SU-DHL-6 (cell line): ENCODE measurements at regions not wholly inside any gene's neighbourhood (a gene's known extent, or its start where the extent isn't known, plus 50 kb on each side); places are given as distances from the start of the nearest gene placed in this dataset.
"Not testable (repeated sequence)": the region's sequence is repeated elsewhere in the genome, so short reads cannot be mapped to it uniquely, and the experiment has no call there.

Source experiments
- H2AFZ ChIP-seq: fragments of 200-600 bp; sonication (generic); 2 replicates; pipeline ENCODE4 v1.6.1; 2014; ENCODE audit warnings: low read depth, mild to moderate bottlenecking, moderate library complexity, mixed read lengths, antibody characterized with exemption, low read length; ENCODE audit not compliant: severe bottlenecking
- H3F3A ChIP-seq: fragments of 200-600 bp; shearing (Covaris generic); 2 replicates; pipeline ENCODE4 v1.6.0; 2016; ENCODE audit warnings: antibody characterized with exemption, mild to moderate bottlenecking; ENCODE audit not compliant: insufficient read depth
- H3K27ac ChIP-seq: fragments of 200-600 bp; sonication (generic); 2 replicates; pipeline ENCODE4 v1.5.1; 2016; ENCODE audit warnings: low read depth, mild to moderate bottlenecking, low read length, moderate library complexity, mixed read lengths
- H3K27me3 ChIP-seq: fragments of 200-600 bp; sonication (generic), shearing (Covaris generic); 2 replicates; pipeline ENCODE4 v1.6.0; 2014; ENCODE audit warnings: mild to moderate bottlenecking, low read length
- H3K36me3 ChIP-seq: fragments of 200-600 bp; sonication (generic); 2 replicates; pipeline ENCODE4 v1.6.1; 2014; ENCODE audit warnings: mild to moderate bottlenecking, low read length, mixed read lengths
- H3K4me2 ChIP-seq: fragments of 300-600, 200-600 bp; shearing (Covaris generic), sonication (generic); 2 replicates; pipeline ENCODE4 v1.6.0; 2014; ENCODE audit warnings: low read length, low read depth, mild to moderate bottlenecking; ENCODE audit not compliant: poor library complexity, severe bottlenecking
- H3K4me3 ChIP-seq: fragments of 200-600 bp; sonication (generic); 2 replicates; pipeline ENCODE4 v1.5.1; 2014; ENCODE audit warnings: antibody characterized with exemption, low read length, mild to moderate bottlenecking, mixed read lengths; ENCODE audit not compliant: insufficient read depth, poor library complexity, severe bottlenecking
- H3K79me2 ChIP-seq: fragments of 200-600 bp; sonication (generic); 2 replicates; pipeline ENCODE4 v1.6.1; 2014; ENCODE audit warnings: mild to moderate bottlenecking, low read length, moderate library complexity; ENCODE audit not compliant: insufficient read depth
- H3K9ac ChIP-seq: fragments of 200-600 bp; sonication (generic); 2 replicates; pipeline ENCODE4 v1.7.0; 2014; ENCODE audit warnings: mild to moderate bottlenecking, low read length
- H3K9me2 ChIP-seq: fragments of 200-600 bp; sonication (generic); replicated peaks from 2 replicates; pipeline ENCODE4 v1.6.1; 2014; ENCODE audit warnings: low read length; ENCODE audit not compliant: insufficient read depth
- H3K9me3 ChIP-seq: fragments of 200-600 bp; sonication (generic); 2 replicates; pipeline ENCODE4 v1.6.1; 2014; ENCODE audit warnings: low read length, mixed read lengths; ENCODE audit not compliant: insufficient read depth
- H4K20me1 ChIP-seq: fragments of 200-600 bp; sonication (generic); 2 replicates; pipeline ENCODE4 v1.6.1; 2014; ENCODE audit warnings: low read depth, mild to moderate bottlenecking, antibody characterized with exemption, low read length, moderate library complexity, mixed read lengths
- CTCF ChIP-seq: fragments of 200-600 bp; sonication (generic); IDR thresholded peaks from one replicate; pipeline ENCODE4 v1.5.1; 2017; ENCODE audit warnings: antibody characterized with exemption, mild to moderate bottlenecking, low read length, moderate library complexity; ENCODE audit not compliant: insufficient read depth, poor library complexity, severe bottlenecking
- EZH2phosphoT487 ChIP-seq: fragments of 200-600 bp; sonication (generic), shearing (Covaris generic); conservative IDR thresholded peaks from 2 replicates; pipeline ENCODE4 v1.6.1; 2018; ENCODE audit warnings: mild to moderate bottlenecking, antibody characterized with exemption, low read length, moderate library complexity, mixed read lengths

- Histone ChIP-seq H3F3A (no peaks in the 10 kb centered on the region), H3K9ac (no peak overlapping the region), H3K9me3 (no peaks in the 10 kb centered on the region), H3K79me2 (no peaks in the 10 kb centered on the region), H2AFZ (no peak overlapping the region), H3K4me3 (no peak overlapping the region), H3K27me3 (no peaks in the 10 kb centered on the region), H3K4me2 (no peak overlapping the region), H3K27ac (no peak overlapping the region), H3K9me2 (no peaks in the 10 kb centered on the region), H3K36me3 (no peaks in the 10 kb centered on the region), H4K20me1 (no peaks in the 10 kb centered on the region)
- TF ChIP-seq EZH2phosphoT487, result no peak
- TF ChIP-seq CTCF, result no peak
These were observed 112.1 kb upstream of the SERPINE2 start for GRCh38 chr2:224151161-224151560.

- H3K9me3 ChIP-seq, H3K9ac ChIP-seq, H3K4me3 ChIP-seq, H4K20me1 ChIP-seq, H2AFZ ChIP-seq, H3F3A ChIP-seq, H3K36me3 ChIP-seq, H3K9me2 ChIP-seq, H3K4me2 ChIP-seq, H3K27me3 ChIP-seq, H3K27ac ChIP-seq, H3K79me2 ChIP-seq: not testable (repeated sequence)
These were observed 109.0 kb upstream of the SERPINE2 start for GRCh38 chr2:224148058-224148457.

GRCh38 chr2:224147174-224147573, 108.1 kb upstream of the SERPINE2 start:
- Histone ChIP-seq H3K9me2 (no peaks in the 10 kb centered on the region), H3K27ac (no peak overlapping the region)

More at GRCh38 chr2:224147174-224147573, 108.1 kb upstream of the SERPINE2 start:
- Histone ChIP-seq H3K9ac (no peak overlapping the region), H2AFZ (no peak overlapping the region), H3K36me3 (no peaks in the 10 kb centered on the region), H3K4me3 (no peak overlapping the region), H3K9me3 (no peaks in the 10 kb centered on the region), H3K79me2 (no peaks in the 10 kb centered on the region), H4K20me1 (no peaks in the 10 kb centered on the region), H3F3A (no peaks in the 10 kb centered on the region), H3K27me3 (0 out of 2 replicates have a peak, but pooled peaks cover 3% of the 10 kb centered on the region), H3K4me2 (no peak overlapping the region)
- TF ChIP-seq CTCF (no peak), EZH2phosphoT487 (no peak)
